ENCODE measurements at regions not wholly inside any gene's neighbourhood (a gene's known extent, or its start where the extent isn't known, plus 50 kb on each side); places are given as distances from the start of the nearest gene placed in this dataset.
A peak's percentile ranks its signal among the peaks of the same experiment; 100 is the strongest.

DNA sequence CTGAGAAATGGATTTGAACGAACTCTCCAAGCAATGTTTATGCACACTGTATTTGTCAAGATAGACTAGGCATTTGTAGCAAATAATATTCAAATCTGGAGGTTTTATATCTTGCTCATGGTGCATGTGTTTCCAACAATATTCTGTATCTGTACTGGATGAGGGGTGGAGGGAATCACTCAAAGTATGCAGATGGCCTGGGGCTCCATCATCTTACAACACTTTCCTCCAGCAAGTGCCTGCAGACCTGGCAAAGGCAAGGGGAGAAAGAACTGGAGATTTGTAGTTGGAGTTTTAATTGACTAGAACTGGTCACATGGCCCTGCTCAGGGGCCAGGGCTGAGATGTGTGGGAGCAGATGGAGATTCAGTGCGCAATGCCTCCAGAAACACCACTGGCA lies 309.0 kb downstream of the PLK2 start:
- Histone ChIP-seq H3K9me2 (replicated peaks; ENCODE audit: low read length) (no peaks in the 10 kb centered on the region), H3K4me1 (ENCODE audit: insufficient read depth, low read length) (peaks cover 8% of the 10 kb centered on the region; the same call in 1 of the 2 replicates), H3K36me3 (ENCODE audit: low read depth, low read length) (no peaks in the 10 kb centered on the region), H4K20me1 (ENCODE audit: low read length) (no peaks in the 10 kb centered on the region), H3K27me3 (ENCODE audit: low read length) (no peaks in the 10 kb centered on the region), H3K27ac (ENCODE audit: low read length) (no peak overlapping the region), H3K79me2 (ENCODE audit: low read length) (no peaks in the 10 kb centered on the region), H3K4me2 (ENCODE audit: low read length) (no peak overlapping the region), H3K9ac (ENCODE audit: low read length) (no peak overlapping the region), H3K9me3 (ENCODE audit: low read length) (no peaks in the 10 kb centered on the region), H3F3A (ENCODE audit: low read length, unreplicated experiment) (no peaks in the 10 kb centered on the region), H2AFZ (ENCODE audit: low read length) (no peak overlapping the region), H3K4me3 (ENCODE audit: low read length) (no peak overlapping the region)
- DNase-seq (no peak), ATAC-seq (no peak)
- intact Hi-C loops (cut with micrococcal nuclease) = no loop called here
- TF ChIP-seq EZH2 (IDR thresholded peaks at IDR 0.05; ENCODE audit: low read length, unreplicated experiment) = no peak
- BruUV-seq (replicated peaks) = no TSS peak
- ChIA-PET CTCF (no interaction called here), POLR2A (ENCODE audit: unreplicated experiment) (interaction anchor here (0.7 kb wide), 1 partner anchor 449 kb away, joined by 4 read pairs; no protein-coding TSS in a partner anchor)

DNA sequence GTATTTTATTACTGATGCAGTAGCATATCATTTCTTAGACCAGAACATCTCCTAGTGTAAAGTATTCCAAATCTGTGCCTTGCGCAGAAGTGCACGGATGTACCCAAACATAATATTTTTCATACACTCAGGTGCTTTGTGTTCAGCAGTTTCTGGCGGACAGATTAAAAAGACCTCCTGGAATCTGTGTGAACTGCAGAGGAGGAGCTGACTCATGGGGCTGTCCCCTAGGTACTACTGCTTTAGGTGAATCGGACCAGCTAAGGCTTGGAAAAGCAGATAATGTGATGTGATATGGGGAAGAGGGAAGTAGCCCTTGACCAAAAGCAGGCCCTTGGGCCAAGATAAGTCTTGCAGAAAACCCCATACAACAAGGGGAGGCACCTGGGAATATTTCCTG lies 310.1 kb downstream of the PLK2 start:
- peak; percentile 31 for ATAC-seq
- Histone ChIP-seq H3K27me3 (ENCODE audit: low read length) (no peaks in the 10 kb centered on the region), H2AFZ (ENCODE audit: low read length) (no peak overlapping the region), H3K4me3 (ENCODE audit: low read length) (no peak overlapping the region), H3K4me1 (ENCODE audit: insufficient read depth, low read length) (peaks cover 8% of the 10 kb centered on the region; the same call in 1 of the 2 replicates), H3K9ac (ENCODE audit: low read length) (no peak overlapping the region), H3K79me2 (ENCODE audit: low read length) (no peaks in the 10 kb centered on the region), H3K9me2 (replicated peaks; ENCODE audit: low read length) (no peaks in the 10 kb centered on the region), H3K4me2 (ENCODE audit: low read length) (no peak overlapping the region), H3K9me3 (ENCODE audit: low read length) (no peaks in the 10 kb centered on the region), H3K36me3 (ENCODE audit: low read depth, low read length) (no peaks in the 10 kb centered on the region), H3K27ac (ENCODE audit: low read length) (peak overlapping the region; percentile 39), H3F3A (ENCODE audit: low read length, unreplicated experiment) (no peaks in the 10 kb centered on the region), H4K20me1 (ENCODE audit: low read length) (no peaks in the 10 kb centered on the region)
- DNase-seq = peak; percentile 16
- intact Hi-C loops (cut with micrococcal nuclease) = no loop called here
- BruUV-seq (replicated peaks) = no TSS peak
- POLR2A ChIA-PET (ENCODE audit: unreplicated experiment) = no interaction called here
- TF ChIP-seq EZH2phosphoT487 (IDR thresholded peaks at IDR 0.05; ENCODE audit: borderline replicate concordance, low read length) (no peak), EZH2 (IDR thresholded peaks at IDR 0.05; ENCODE audit: low read length, unreplicated experiment) (no peak)
- TF ChIP-seq, protein P1, sequence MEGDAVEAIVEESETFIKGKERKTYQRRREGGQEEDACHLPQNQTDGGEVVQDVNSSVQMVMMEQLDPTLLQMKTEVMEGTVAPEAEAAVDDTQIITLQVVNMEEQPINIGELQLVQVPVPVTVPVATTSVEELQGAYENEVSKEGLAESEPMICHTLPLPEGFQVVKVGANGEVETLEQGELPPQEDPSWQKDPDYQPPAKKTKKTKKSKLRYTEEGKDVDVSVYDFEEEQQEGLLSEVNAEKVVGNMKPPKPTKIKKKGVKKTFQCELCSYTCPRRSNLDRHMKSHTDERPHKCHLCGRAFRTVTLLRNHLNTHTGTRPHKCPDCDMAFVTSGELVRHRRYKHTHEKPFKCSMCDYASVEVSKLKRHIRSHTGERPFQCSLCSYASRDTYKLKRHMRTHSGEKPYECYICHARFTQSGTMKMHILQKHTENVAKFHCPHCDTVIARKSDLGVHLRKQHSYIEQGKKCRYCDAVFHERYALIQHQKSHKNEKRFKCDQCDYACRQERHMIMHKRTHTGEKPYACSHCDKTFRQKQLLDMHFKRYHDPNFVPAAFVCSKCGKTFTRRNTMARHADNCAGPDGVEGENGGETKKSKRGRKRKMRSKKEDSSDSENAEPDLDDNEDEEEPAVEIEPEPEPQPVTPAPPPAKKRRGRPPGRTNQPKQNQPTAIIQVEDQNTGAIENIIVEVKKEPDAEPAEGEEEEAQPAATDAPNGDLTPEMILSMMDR (conservative IDR thresholded peaks at IDR 0.05; ENCODE audit: low read depth, low read length) = no peak
- CTCF ChIA-PET = interaction anchor here (0.8 kb wide), 1 partner anchor 262 kb away, joined by 3 read pairs; no protein-coding TSS in a partner anchor

DNA sequence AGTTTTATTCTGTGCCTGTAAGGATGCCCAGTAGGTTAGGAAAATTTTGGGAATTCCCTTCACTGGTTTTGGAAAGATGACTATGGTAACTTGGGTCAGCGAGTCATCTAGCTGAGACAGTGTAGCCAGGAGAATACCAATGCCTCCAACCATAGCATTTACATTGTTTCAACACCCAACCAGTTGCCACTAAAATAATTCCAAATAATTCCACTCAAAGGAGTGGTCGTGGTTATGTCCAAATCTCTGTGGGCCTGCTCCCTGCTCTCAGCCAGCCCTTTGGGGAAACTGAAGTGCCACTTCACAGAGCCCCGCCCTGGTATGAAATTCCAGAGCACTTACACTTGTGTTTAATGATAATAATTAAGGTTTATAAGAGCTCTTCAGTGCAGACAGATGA lies 310.5 kb downstream of the PLK2 start:
- no peaks in the 10 kb centered on the region for H3K36me3 ChIP-seq (ENCODE audit: low read depth, low read length)
- no peak overlapping the region for H2AFZ ChIP-seq (ENCODE audit: low read length)
- no peaks in the 10 kb centered on the region for H3K9me3 ChIP-seq (ENCODE audit: low read length)
- H3K4me3 ChIP-seq (ENCODE audit: low read length) = no peak overlapping the region
- no peaks in the 10 kb centered on the region for H3K27me3 ChIP-seq (ENCODE audit: low read length)
- TF ChIP-seq, protein P1 (conservative IDR thresholded peaks at IDR 0.05; ENCODE audit: low read depth, low read length) = no peak
- TF ChIP-seq EZH2 (IDR thresholded peaks at IDR 0.05; ENCODE audit: low read length, unreplicated experiment) (no peak), EZH2phosphoT487 (IDR thresholded peaks at IDR 0.05; ENCODE audit: borderline replicate concordance, low read length) (no peak)
- DNase-seq = peak; percentile 48
- H3K79me2 ChIP-seq (ENCODE audit: low read length) = no peaks in the 10 kb centered on the region
- CTCF ChIA-PET = interaction anchor here (0.8 kb wide), 1 partner anchor 261 kb away, joined by 3 read pairs; no protein-coding TSS in a partner anchor
- no peak overlapping the region for H3K4me2 ChIP-seq (ENCODE audit: low read length)
- no peaks in the 10 kb centered on the region for H3F3A ChIP-seq (ENCODE audit: low read length, unreplicated experiment)
- POLR2A ChIA-PET (ENCODE audit: unreplicated experiment) = no interaction called here
- BruUV-seq (replicated peaks) = no TSS peak
- intact Hi-C loops (cut with micrococcal nuclease) = no loop called here
- peak overlapping the region; percentile 39 for H3K27ac ChIP-seq (ENCODE audit: low read length)
- ATAC-seq = peak; percentile 61
- H3K9me2 ChIP-seq (replicated peaks; ENCODE audit: low read length) = no peaks in the 10 kb centered on the region
- H4K20me1 ChIP-seq (ENCODE audit: low read length) = no peaks in the 10 kb centered on the region
- H3K9ac ChIP-seq (ENCODE audit: low read length) = no peak overlapping the region
- H3K4me1 ChIP-seq (ENCODE audit: insufficient read depth, low read length) = peaks cover 8% of the 10 kb centered on the region; the same call in 1 of the 2 replicates

Data from PC-3 (cell line).